ENCODE measurements at regions not wholly inside any gene's neighbourhood (a gene's known extent, or its start where the extent isn't known, plus 50 kb on each side); places are given as distances from the start of the nearest gene placed in this dataset.

GRCh38 chr6:165742047-165742446 is 79.0 kb upstream of the PDE10A start:
- DNase-seq, result no peak

GRCh38 chr6:165737396-165737795 is 74.4 kb upstream of the PDE10A start:
- DNase-seq, result no peak

- DNase-seq, result no peak
These were observed 72.0 kb upstream of the PDE10A start for GRCh38 chr6:165735065-165735464.

- no peak for DNase-seq
These were observed 70.4 kb upstream of the PDE10A start for GRCh38 chr6:165733489-165733791.

GRCh38 chr6:165732696-165733488 is 69.9 kb upstream of the PDE10A start:
- DNase-seq, result no peak

- DNase-seq, result peak; percentile 8
These were observed 66.4 kb upstream of the PDE10A start for GRCh38 chr6:165729307-165729936.

GRCh38 chr6:165728216-165728615 is 65.2 kb upstream of the PDE10A start:
- no peak for DNase-seq

GRCh38 chr6:165726965-165727381 is 63.9 kb upstream of the PDE10A start:
- DNase-seq, result no peak

GRCh38 chr6:165726290-165726875 is 63.3 kb upstream of the PDE10A start:
- DNase-seq, result no peak

- DNase-seq, result no peak
These were observed 62.2 kb upstream of the PDE10A start for GRCh38 chr6:165725201-165725600.

- DNase-seq, result no peak
These were observed 60.3 kb upstream of the PDE10A start for GRCh38 chr6:165723326-165723725.

GRCh38 chr6:165722022-165722421 is 59.0 kb upstream of the PDE10A start:
- no peak for DNase-seq

- no peak for DNase-seq
These were observed 58.3 kb upstream of the PDE10A start for GRCh38 chr6:165721356-165721755.

- DNase-seq, result no peak
These were observed 55.5 kb upstream of the PDE10A start for GRCh38 chr6:165718491-165718891.

- no peak for DNase-seq
These were observed 54.9 kb upstream of the PDE10A start for GRCh38 chr6:165717732-165718465.

GRCh38 chr6:165716886-165717285 is 53.8 kb upstream of the PDE10A start:
- no peak for DNase-seq

GRCh38 chr6:165715428-165715827 is 52.4 kb upstream of the PDE10A start:
- no peak for DNase-seq

- no peak for DNase-seq
These were observed 51.9 kb upstream of the PDE10A start for GRCh38 chr6:165714907-165715306.

GRCh38 chr6:165713845-165714466 is 50.9 kb upstream of the PDE10A start:
- DNase-seq, result no peak

Data from stimulated activated CD4-positive, alpha-beta T cell treated with anti-CD3 and anti-CD28 coated beads, Interleukin-4, amount 100 ng/mL, for 1 hour (primary cell).